ENCODE measurements at regions not wholly inside any gene's neighbourhood (a gene's known extent, or its start where the extent isn't known, plus 50 kb on each side); places are given as distances from the start of the nearest gene placed in this dataset.

DNA sequence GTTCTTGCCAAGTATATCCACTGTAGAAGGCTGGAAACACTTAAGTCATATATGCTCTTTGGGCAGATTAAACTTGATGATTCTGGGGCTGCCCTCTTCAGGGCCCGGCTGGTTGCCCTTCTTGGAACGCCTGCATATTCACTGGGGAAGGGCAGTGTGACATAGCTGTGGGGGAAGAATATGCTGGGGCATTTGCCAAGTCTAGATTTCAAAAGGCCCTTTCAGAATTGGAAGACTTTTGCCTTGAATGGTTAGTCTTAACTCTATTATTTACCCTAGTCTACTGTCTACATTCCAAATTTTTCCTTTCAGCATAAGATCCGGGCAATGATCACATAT lies 161.2 kb upstream of the PITX1 start:
- intact Hi-C loops (cut with DNase I; ENCODE audit: low total_unique reads), result no loop called here

DNA sequence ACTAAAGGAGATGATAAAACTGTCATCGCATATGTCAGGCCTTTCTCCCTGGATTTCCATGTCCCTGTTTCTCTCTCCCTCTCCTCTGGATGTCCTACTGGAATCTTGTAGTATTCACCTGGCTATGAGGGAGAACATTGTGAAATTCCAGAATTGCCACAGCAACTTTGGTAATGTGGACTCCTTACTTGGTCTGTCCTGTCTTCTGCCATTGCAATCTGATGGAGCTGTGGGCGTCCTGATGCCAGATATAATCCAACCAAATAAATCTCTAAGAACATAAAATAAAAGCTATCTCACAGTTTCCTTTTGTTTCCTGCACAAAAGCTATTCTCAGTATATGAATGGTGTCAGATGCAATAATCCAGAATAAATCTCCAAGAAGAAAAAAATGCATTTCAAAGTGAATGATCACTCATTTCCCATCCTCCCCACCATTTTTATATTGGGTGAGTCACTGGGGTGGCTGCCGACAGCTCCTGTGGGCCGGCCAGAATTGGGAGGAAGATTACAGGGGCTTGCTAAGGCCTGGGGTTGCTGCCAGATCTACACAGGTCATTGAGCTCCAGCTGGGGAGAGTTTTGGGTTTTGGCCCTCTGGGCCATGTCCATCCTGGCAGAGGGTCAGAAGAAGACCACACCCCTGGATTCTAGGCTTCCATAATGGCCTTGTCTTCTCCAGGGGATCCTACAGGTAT lies 160.7 kb upstream of the PITX1 start:
- H3K27ac ChIP-seq, result no peak overlapping the region
- H3K36me3 ChIP-seq, result no peaks in the 10 kb centered on the region
- TF ChIP-seq, protein P1, sequence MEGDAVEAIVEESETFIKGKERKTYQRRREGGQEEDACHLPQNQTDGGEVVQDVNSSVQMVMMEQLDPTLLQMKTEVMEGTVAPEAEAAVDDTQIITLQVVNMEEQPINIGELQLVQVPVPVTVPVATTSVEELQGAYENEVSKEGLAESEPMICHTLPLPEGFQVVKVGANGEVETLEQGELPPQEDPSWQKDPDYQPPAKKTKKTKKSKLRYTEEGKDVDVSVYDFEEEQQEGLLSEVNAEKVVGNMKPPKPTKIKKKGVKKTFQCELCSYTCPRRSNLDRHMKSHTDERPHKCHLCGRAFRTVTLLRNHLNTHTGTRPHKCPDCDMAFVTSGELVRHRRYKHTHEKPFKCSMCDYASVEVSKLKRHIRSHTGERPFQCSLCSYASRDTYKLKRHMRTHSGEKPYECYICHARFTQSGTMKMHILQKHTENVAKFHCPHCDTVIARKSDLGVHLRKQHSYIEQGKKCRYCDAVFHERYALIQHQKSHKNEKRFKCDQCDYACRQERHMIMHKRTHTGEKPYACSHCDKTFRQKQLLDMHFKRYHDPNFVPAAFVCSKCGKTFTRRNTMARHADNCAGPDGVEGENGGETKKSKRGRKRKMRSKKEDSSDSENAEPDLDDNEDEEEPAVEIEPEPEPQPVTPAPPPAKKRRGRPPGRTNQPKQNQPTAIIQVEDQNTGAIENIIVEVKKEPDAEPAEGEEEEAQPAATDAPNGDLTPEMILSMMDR (IDR thresholded peaks at IDR 0.05), result no peak
- TF ChIP-seq EP300 (IDR thresholded peaks at IDR 0.05; ENCODE audit: low read depth) (no peak), POLR2AphosphoS5 (IDR thresholded peaks at IDR 0.05) (no peak), POLR2A (IDR thresholded peaks at IDR 0.05) (no peak)
- WGBS, 2 donors (ENCODE audit: low coverage in 1 of 2), result 67 to 81% methylated on average over 3 to 4 of the region's 4 CpGs
- H3K27me3 ChIP-seq, result peaks cover 33% of the 10 kb centered on the region
- H3K9me3 ChIP-seq, result no peaks in the 10 kb centered on the region
- no peak for DNase-seq
- peaks cover 3 to 11% (median 5%) of the 10 kb centered on the region in 4 donors for H3K4me1 ChIP-seq
- intact Hi-C loops (cut with DNase I; ENCODE audit: low total_unique reads), result no loop called here
- in situ Hi-C loops (cut with MboI; ENCODE audit: low pct_ligation_motif_present in 1 of 4, low pct_unique_long_range_greater_than_20kb in 1 of 4, low sequenced_read_pairs in 3 of 4), result loop anchor here in 1 of 4 donors (25.0 kb wide), 1 partner anchor 157 kb away; the partner anchor contains the start of gene PITX1
- H3K4me3 ChIP-seq, result no peak overlapping the region

More for the DNA sequence above, 161.2 kb upstream of the PITX1 start:
- H3K27ac ChIP-seq, result no peak overlapping the region
- WGBS, 2 donors (ENCODE audit: low coverage in 1 of 2), result 56 to 89% methylated on average over 1 to 3 of the region's 3 CpGs
- H3K4me1 ChIP-seq, result peaks cover 3 to 11% (median 5%) of the 10 kb centered on the region in 4 donors
- no peak overlapping the region for H3K4me3 ChIP-seq
- H3K9me3 ChIP-seq, result no peaks in the 10 kb centered on the region
- in situ Hi-C loops (cut with MboI; ENCODE audit: low pct_ligation_motif_present in 1 of 4, low pct_unique_long_range_greater_than_20kb in 1 of 4, low sequenced_read_pairs in 3 of 4), result loop anchor here in 1 of 4 donors (25.0 kb wide), 1 partner anchor 158 kb away; the partner anchor contains the start of gene PITX1
- H3K36me3 ChIP-seq, result no peaks in the 10 kb centered on the region
- H3K27me3 ChIP-seq, result peaks cover 28% of the 10 kb centered on the region
- DNase-seq, result no peak
- no peak for TF ChIP-seq EP300 (IDR thresholded peaks at IDR 0.05; ENCODE audit: low read depth)
- TF ChIP-seq POLR2A (IDR thresholded peaks at IDR 0.05), result no peak
- no peak for TF ChIP-seq POLR2AphosphoS5 (IDR thresholded peaks at IDR 0.05)
- TF ChIP-seq, protein P1 (IDR thresholded peaks at IDR 0.05), result no peak

DNA sequence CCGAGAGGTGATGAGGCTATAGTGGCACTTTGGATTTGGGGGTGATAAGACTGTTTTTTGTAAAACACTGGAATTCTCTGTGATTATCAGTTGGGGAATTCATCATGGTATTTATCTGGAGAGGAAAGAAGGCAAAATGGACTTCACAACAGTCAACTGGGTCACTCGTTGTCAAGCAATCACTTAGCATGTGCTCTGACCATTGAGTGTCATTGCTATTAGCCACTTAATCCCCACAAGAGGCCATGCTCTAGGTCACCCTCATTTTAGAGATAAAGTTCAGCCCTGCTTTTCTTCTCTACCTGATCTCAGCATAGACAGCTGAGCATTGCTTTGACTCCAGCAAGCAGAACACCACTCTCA lies 160.1 kb upstream of the PITX1 start:
- H3K27ac ChIP-seq, result no peak overlapping the region
- peaks cover 39% of the 10 kb centered on the region for H3K27me3 ChIP-seq
- TF ChIP-seq EP300 (IDR thresholded peaks at IDR 0.05; ENCODE audit: low read depth), result no peak
- no peak for TF ChIP-seq POLR2AphosphoS5 (IDR thresholded peaks at IDR 0.05)
- no peak for TF ChIP-seq POLR2A (IDR thresholded peaks at IDR 0.05)
- TF ChIP-seq, protein P1 (IDR thresholded peaks at IDR 0.05), result no peak
- H3K36me3 ChIP-seq, result no peaks in the 10 kb centered on the region
- intact Hi-C loops (cut with DNase I; ENCODE audit: low total_unique reads), result no loop called here
- peaks cover 3 to 11% (median 5%) of the 10 kb centered on the region in 4 donors for H3K4me1 ChIP-seq
- no peaks in the 10 kb centered on the region for H3K9me3 ChIP-seq
- 60 to 75% methylated on average over 2 of the region's 2 CpGs for WGBS, 2 donors (ENCODE audit: low coverage in 1 of 2)
- DNase-seq, result no peak
- no peak overlapping the region for H3K4me3 ChIP-seq
- in situ Hi-C loops (cut with MboI; ENCODE audit: low pct_ligation_motif_present in 1 of 4, low pct_unique_long_range_greater_than_20kb in 1 of 4, low sequenced_read_pairs in 3 of 4), result loop anchor here in 1 of 4 donors (25.0 kb wide), 1 partner anchor 157 kb away; the partner anchor contains the start of gene PITX1

DNA sequence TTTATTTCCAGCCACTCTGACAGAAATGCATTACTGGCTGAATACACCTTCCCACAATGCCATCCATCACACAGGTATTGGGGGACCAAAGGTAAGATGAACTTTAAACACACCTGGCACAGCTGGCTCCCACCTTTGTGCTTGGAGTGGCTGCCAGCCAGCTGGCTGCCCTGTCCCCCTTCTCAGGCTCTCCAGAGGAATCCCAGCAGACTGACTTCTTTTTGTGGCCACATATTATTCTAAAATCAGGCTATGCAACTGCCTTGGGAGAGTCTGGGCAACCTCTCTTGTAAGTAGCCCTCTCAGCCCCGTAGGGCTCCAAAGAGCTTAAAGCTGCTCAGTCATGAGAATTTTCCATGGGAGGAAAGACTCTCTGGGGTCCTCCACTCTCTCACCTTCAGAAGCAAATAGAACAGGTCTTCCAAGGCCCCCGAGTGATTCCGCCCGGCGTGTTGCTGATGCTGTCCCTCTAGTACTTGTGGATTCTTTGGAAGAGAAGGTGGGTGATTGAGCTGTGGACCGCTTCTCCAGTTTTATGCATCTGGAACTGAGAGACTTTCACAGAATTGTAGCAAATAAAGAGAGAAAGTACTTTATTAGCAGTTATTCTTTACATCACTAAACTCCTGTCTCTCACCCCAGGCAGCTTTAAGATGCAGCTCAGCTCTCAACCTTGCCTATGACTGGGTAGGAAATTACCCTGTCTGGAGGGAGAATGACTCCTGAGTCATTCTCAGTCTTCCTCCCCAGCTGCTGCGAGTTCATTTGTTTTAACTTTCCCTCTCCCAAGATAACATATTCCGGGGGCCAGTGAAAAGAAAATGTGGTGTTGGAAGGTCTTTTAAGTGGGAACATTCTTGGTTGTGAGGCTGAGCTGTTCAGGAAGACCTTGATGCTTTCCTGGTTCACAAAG lies 159.4 kb upstream of the PITX1 start:
- Histone ChIP-seq H3K4me3 (no peak overlapping the region), H3K4me1 (peaks cover 3 to 11% (median 5%) of the 10 kb centered on the region in 4 donors), H3K27ac (no peak overlapping the region), H3K36me3 (no peaks in the 10 kb centered on the region), H3K27me3 (peaks cover 45% of the 10 kb centered on the region), H3K9me3 (no peaks in the 10 kb centered on the region)
- no peak for DNase-seq
- intact Hi-C loops (cut with DNase I; ENCODE audit: low total_unique reads) (no loop called here), in situ Hi-C loops (cut with MboI; ENCODE audit: low pct_ligation_motif_present in 1 of 4, low pct_unique_long_range_greater_than_20kb in 1 of 4, low sequenced_read_pairs in 3 of 4) (loop anchor here in 1 of 4 donors (25.0 kb wide), 1 partner anchor 156 kb away; the partner anchor contains the start of gene PITX1)
- TF ChIP-seq POLR2A (IDR thresholded peaks at IDR 0.05) (no peak), POLR2AphosphoS5 (IDR thresholded peaks at IDR 0.05) (no peak), EP300 (IDR thresholded peaks at IDR 0.05; ENCODE audit: low read depth) (no peak)
- TF ChIP-seq, protein P1 (IDR thresholded peaks at IDR 0.05), result no peak
- WGBS, 2 donors (ENCODE audit: low coverage in 1 of 2), result 48 to 76% methylated on average over 2 to 8 of the region's 8 CpGs
